ENCODE measurements at regions not wholly inside any gene's neighbourhood (a gene's known extent, or its start where the extent isn't known, plus 50 kb on each side); places are given as distances from the start of the nearest gene placed in this dataset.

DNA sequence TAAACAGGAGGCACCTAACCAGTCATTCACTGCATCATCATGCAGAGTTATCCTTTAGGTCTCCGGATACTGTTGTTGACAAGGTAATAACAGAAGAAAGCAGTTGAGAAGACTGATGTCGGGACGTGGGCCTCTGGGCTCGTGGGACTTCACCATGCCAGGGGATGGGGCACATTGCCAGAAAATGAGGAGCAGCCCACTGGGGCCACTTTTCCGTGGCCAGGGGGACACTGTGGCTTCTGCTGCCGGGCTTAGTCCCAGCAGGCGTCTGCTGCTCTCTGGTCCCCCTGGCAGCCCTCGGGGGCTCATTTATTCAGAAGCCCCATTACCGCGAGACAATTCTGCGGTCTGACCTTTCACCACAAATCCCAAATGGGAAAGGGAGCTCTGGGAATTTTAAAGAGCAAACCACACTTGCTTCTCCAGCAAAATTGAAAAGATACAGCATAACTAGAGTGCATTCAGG is 201.2 kb downstream of the DAD1 start (continued):
- TF ChIP-seq, protein P1, sequence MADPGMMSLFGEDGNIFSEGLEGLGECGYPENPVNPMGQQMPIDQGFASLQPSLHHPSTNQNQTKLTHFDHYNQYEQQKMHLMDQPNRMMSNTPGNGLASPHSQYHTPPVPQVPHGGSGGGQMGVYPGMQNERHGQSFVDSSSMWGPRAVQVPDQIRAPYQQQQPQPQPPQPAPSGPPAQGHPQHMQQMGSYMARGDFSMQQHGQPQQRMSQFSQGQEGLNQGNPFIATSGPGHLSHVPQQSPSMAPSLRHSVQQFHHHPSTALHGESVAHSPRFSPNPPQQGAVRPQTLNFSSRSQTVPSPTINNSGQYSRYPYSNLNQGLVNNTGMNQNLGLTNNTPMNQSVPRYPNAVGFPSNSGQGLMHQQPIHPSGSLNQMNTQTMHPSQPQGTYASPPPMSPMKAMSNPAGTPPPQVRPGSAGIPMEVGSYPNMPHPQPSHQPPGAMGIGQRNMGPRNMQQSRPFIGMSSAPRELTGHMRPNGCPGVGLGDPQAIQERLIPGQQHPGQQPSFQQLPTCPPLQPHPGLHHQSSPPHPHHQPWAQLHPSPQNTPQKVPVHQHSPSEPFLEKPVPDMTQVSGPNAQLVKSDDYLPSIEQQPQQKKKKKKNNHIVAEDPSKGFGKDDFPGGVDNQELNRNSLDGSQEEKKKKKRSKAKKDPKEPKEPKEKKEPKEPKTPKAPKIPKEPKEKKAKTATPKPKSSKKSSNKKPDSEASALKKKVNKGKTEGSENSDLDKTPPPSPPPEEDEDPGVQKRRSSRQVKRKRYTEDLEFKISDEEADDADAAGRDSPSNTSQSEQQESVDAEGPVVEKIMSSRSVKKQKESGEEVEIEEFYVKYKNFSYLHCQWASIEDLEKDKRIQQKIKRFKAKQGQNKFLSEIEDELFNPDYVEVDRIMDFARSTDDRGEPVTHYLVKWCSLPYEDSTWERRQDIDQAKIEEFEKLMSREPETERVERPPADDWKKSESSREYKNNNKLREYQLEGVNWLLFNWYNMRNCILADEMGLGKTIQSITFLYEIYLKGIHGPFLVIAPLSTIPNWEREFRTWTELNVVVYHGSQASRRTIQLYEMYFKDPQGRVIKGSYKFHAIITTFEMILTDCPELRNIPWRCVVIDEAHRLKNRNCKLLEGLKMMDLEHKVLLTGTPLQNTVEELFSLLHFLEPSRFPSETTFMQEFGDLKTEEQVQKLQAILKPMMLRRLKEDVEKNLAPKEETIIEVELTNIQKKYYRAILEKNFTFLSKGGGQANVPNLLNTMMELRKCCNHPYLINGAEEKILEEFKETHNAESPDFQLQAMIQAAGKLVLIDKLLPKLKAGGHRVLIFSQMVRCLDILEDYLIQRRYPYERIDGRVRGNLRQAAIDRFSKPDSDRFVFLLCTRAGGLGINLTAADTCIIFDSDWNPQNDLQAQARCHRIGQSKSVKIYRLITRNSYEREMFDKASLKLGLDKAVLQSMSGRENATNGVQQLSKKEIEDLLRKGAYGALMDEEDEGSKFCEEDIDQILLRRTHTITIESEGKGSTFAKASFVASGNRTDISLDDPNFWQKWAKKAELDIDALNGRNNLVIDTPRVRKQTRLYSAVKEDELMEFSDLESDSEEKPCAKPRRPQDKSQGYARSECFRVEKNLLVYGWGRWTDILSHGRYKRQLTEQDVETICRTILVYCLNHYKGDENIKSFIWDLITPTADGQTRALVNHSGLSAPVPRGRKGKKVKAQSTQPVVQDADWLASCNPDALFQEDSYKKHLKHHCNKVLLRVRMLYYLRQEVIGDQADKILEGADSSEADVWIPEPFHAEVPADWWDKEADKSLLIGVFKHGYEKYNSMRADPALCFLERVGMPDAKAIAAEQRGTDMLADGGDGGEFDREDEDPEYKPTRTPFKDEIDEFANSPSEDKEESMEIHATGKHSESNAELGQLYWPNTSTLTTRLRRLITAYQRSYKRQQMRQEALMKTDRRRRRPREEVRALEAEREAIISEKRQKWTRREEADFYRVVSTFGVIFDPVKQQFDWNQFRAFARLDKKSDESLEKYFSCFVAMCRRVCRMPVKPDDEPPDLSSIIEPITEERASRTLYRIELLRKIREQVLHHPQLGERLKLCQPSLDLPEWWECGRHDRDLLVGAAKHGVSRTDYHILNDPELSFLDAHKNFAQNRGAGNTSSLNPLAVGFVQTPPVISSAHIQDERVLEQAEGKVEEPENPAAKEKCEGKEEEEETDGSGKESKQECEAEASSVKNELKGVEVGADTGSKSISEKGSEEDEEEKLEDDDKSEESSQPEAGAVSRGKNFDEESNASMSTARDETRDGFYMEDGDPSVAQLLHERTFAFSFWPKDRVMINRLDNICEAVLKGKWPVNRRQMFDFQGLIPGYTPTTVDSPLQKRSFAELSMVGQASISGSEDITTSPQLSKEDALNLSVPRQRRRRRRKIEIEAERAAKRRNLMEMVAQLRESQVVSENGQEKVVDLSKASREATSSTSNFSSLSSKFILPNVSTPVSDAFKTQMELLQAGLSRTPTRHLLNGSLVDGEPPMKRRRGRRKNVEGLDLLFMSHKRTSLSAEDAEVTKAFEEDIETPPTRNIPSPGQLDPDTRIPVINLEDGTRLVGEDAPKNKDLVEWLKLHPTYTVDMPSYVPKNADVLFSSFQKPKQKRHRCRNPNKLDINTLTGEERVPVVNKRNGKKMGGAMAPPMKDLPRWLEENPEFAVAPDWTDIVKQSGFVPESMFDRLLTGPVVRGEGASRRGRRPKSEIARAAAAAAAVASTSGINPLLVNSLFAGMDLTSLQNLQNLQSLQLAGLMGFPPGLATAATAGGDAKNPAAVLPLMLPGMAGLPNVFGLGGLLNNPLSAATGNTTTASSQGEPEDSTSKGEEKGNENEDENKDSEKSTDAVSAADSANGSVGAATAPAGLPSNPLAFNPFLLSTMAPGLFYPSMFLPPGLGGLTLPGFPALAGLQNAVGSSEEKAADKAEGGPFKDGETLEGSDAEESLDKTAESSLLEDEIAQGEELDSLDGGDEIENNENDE (IDR thresholded peaks at IDR 0.05; ENCODE audit: insufficient replicate concordance, low read length), result no peak
- no peak for TF ChIP-seq SRF (IDR thresholded peaks at IDR 0.05; ENCODE audit: low read depth, low read length)
- TF ChIP-seq MAFK (IDR thresholded peaks at IDR 0.05; ENCODE audit: low read depth, low read length), result no peak
- TF ChIP-seq, protein P2, sequence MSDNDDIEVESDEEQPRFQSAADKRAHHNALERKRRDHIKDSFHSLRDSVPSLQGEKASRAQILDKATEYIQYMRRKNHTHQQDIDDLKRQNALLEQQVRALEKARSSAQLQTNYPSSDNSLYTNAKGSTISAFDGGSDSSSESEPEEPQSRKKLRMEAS (IDR thresholded peaks at IDR 0.05), result no peak
- TF ChIP-seq, protein P3, sequence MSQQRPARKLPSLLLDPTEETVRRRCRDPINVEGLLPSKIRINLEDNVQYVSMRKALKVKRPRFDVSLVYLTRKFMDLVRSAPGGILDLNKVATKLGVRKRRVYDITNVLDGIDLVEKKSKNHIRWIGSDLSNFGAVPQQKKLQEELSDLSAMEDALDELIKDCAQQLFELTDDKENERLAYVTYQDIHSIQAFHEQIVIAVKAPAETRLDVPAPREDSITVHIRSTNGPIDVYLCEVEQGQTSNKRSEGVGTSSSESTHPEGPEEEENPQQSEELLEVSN (IDR thresholded peaks at IDR 0.05), result no peak
- TF ChIP-seq, protein P4, sequence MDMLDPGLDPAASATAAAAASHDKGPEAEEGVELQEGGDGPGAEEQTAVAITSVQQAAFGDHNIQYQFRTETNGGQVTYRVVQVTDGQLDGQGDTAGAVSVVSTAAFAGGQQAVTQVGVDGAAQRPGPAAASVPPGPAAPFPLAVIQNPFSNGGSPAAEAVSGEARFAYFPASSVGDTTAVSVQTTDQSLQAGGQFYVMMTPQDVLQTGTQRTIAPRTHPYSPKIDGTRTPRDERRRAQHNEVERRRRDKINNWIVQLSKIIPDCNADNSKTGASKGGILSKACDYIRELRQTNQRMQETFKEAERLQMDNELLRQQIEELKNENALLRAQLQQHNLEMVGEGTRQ (IDR thresholded peaks at IDR 0.05; ENCODE audit: low read length), result no peak
- TF ChIP-seq NRF1 (IDR thresholded peaks at IDR 0.05; ENCODE audit: low read depth, low read length), result no peak
- TF ChIP-seq SP2 (IDR thresholded peaks at IDR 0.05; ENCODE audit: low read length), result no peak
- TF ChIP-seq RNF2 (IDR thresholded peaks at IDR 0.05; ENCODE audit: borderline replicate concordance, low read depth, low read length, missing control alignments, poor library complexity, severe bottlenecking), result no peak
- TF ChIP-seq CHD2 (IDR thresholded peaks at IDR 0.05; ENCODE audit: low read length), result no peak
